GM12872 (cell line): ENCODE measurements at regions not wholly inside any gene's neighbourhood (a gene's known extent, or its start where the extent isn't known, plus 50 kb on each side); places are given as distances from the start of the nearest gene placed in this dataset.

Experiments used
- CTCF ChIP-seq: IDR thresholded peaks from 3 replicates; pipeline ENCODE4 v1.5.1; 2011; ENCODE audit warnings: low read depth, mild to moderate bottlenecking, low read length, moderate library complexity; ENCODE audit not compliant: insufficient read depth

GRCh38 chr9:103625161-103625804, 468.8 kb upstream of the SMC2 start:
- no peak for TF ChIP-seq CTCF

GRCh38 chr9:103627731-103628130, 466.4 kb upstream of the SMC2 start:
- no peak for TF ChIP-seq CTCF

- TF ChIP-seq CTCF = no peak
Observed at GRCh38 chr9:103649086-103649485, 445.0 kb upstream of the SMC2 start.

- TF ChIP-seq CTCF = no peak
Observed at GRCh38 chr9:103658156-103658555, 436.0 kb upstream of the SMC2 start.

- no peak for TF ChIP-seq CTCF
Observed at GRCh38 chr9:103660830-103661229, 433.3 kb upstream of the SMC2 start.

GRCh38 chr9:103661663-103662062, 432.4 kb upstream of the SMC2 start:
- no peak for TF ChIP-seq CTCF

GRCh38 chr9:103669296-103669695, 424.8 kb upstream of the SMC2 start:
- no peak for TF ChIP-seq CTCF
